Testis (tissue), 2 donors: ENCODE measurements at regions not wholly inside any gene's neighbourhood (a gene's known extent, or its start where the extent isn't known, plus 50 kb on each side); places are given as distances from the start of the nearest gene placed in this dataset.

Experiments used
- DNase-seq: peaks from one replicate; pipeline ENCODE4 v3.0.0-alpha.2; 2019
- H3K27ac ChIP-seq, 2 donors: fragments of 200-600 bp; sonication (generic); one replicate each; pipeline ENCODE4 v1.5.1; 2019
- H3K27me3 ChIP-seq: fragments of 200-600 bp; sonication (generic); one replicate; pipeline ENCODE4 v1.5.1; 2019
- H3K36me3 ChIP-seq: fragments of 200-600 bp; sonication (generic); one replicate; pipeline ENCODE4 v1.5.1; 2017; ENCODE audit warnings: low read depth; ENCODE audit errors: missing control alignments
- H3K4me1 ChIP-seq: fragments of 200-600 bp; sonication (generic); one replicate; pipeline ENCODE4 v1.5.1; 2019
- H3K4me3 ChIP-seq, 2 donors: fragments of 200-600 bp; sonication (generic); one replicate each; pipeline ENCODE4 v1.5.1; 2017 to 2019
- H3K9me3 ChIP-seq: fragments of 200-600 bp; sonication (generic); one replicate; pipeline ENCODE4 v1.5.1; 2017
- CTCF ChIP-seq, 3 experiments: fragments of 450-650 bp in 2 of 3; fragments of 200-600 bp in 1 of 3; sonication (generic) in 1 of 3; IDR thresholded peaks; one replicate each; pipeline ENCODE4 v1.5.1; 2016 to 2019; ENCODE audit warnings: antibody characterized with exemption in 3 of 3, mild to moderate bottlenecking in 2 of 3, moderate library complexity in 1 of 3
- POLR2A ChIP-seq: fragments of 450-650 bp; IDR thresholded peaks from one replicate; pipeline ENCODE4 v1.6.1; 2017; ENCODE audit warnings: antibody characterized with exemption, mild to moderate bottlenecking, moderate library complexity
- WGBS, 2 donors: methylation state at CpG; one replicate each; pipeline ENCODE4 v1.1.5; 2018; 5-methylcytosine and 5-hydroxymethylcytosine counted together
- intact Hi-C: fragments of 100-400 bp; cut with DNase I; formaldehyde crosslinking; loops from one replicate; pipeline ENCODE4 v1.15.1; 2023; ENCODE audit warnings: low total_unique reads

GRCh38 chr1:61618193-61618592, 106.7 kb downstream of the TM2D1 start:
- intact Hi-C loops: no loop called here
- WGBS, 2 donors: 76 to 83% methylated on average over 2 of the region's 2 CpGs

GRCh38 chr1:61616830-61617229, 108.1 kb downstream of the TM2D1 start:
- no peaks in the 10 kb centered on the region for H3K27me3 ChIP-seq
- intact Hi-C loops: no loop called here
- no peak for TF ChIP-seq CTCF (IDR thresholded peaks at IDR 0.05)
- no peak for TF ChIP-seq POLR2A
- H3K27ac ChIP-seq: no peak overlapping the region
- no peaks in the 10 kb centered on the region for H3K36me3 ChIP-seq
- no peaks in the 10 kb centered on the region for H3K9me3 ChIP-seq
- no peaks in the 10 kb centered on the region for H3K4me1 ChIP-seq
- DNase-seq: no peak
- 76 to 82% methylated on average over 3 of the region's 3 CpGs for WGBS, 2 donors
- no peak overlapping the region for H3K4me3 ChIP-seq

More at GRCh38 chr1:61618193-61618592, 106.7 kb downstream of the TM2D1 start:
- Histone ChIP-seq H3K27ac (no peak overlapping the region), H3K4me3 (no peak overlapping the region), H3K36me3 (no peaks in the 10 kb centered on the region), H3K9me3 (no peaks in the 10 kb centered on the region), H3K4me1 (no peaks in the 10 kb centered on the region), H3K27me3 (no peaks in the 10 kb centered on the region)
- no peak for TF ChIP-seq POLR2A
- DNase-seq: no peak

DNA sequence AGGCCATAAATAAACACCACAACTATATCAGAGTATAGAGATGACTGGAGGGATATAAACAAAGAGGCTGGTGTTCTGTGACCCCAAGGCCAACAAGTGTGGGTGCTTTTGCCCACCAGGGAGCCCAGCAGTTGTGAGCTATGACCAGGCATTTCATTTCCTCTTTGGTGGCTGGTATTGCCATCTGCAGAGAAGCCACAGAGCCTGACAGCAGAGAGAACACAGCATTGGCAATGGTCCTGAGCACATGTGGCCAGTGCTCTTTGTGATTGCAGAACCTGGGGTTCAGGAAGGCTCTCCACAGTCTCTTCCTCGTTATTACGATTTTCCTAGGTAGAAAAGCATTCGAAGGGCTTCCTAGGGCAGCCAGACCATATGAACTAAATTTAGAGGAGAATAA, 112.3 kb downstream of the TM2D1 start:
- no peaks in the 10 kb centered on the region for H3K9me3 ChIP-seq
- H3K27ac ChIP-seq: no peak overlapping the region
- H3K4me3 ChIP-seq: no peak overlapping the region
- H3K4me1 ChIP-seq: no peaks in the 10 kb centered on the region
- WGBS, 2 donors: 82 to 84% methylated on average over 3 of the region's 3 CpGs
- DNase-seq: no peak
- TF ChIP-seq CTCF (IDR thresholded peaks at IDR 0.05) (no peak), POLR2A (no peak)
- no peaks in the 10 kb centered on the region for H3K27me3 ChIP-seq
- intact Hi-C loops: no loop called here
- no peaks in the 10 kb centered on the region for H3K36me3 ChIP-seq

DNA sequence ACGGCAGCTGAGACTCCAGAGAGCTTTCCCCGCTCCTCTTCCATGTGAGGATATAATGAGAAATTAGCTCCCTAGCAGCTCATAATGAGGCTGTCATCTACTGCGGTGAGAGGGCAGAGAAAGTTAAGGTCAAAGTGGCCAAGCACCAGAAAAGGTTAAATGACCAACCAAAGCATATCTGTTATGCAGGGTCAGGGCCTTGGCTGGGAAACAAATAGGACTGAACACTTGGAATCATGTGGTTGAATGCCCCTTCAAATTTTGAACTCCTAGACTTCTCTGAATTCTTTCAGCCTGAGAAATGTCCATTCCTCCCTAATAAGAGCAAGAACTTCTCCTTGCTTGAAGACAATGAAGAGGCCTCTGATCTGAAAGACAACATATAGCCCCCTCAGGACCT, 115.9 kb downstream of the TM2D1 start:
- DNase-seq: no peak
- Histone ChIP-seq H3K9me3 (no peaks in the 10 kb centered on the region), H3K4me1 (no peaks in the 10 kb centered on the region), H3K27me3 (no peaks in the 10 kb centered on the region), H3K27ac (no peak overlapping the region), H3K4me3 (no peak overlapping the region), H3K36me3 (no peaks in the 10 kb centered on the region)
- intact Hi-C loops: no loop called here
- WGBS, 2 donors: 70 to 92% methylated on average over 3 of the region's 3 CpGs
- TF ChIP-seq CTCF (IDR thresholded peaks at IDR 0.05) (no peak), POLR2A (no peak)

- Histone ChIP-seq H3K4me1 (no peaks in the 10 kb centered on the region), H3K36me3 (no peaks in the 10 kb centered on the region), H3K27ac (peak overlapping the region in 1 of 2 donors; percentile 37), H3K4me3 (no peak overlapping the region), H3K9me3 (no peaks in the 10 kb centered on the region), H3K27me3 (no peaks in the 10 kb centered on the region)
- TF ChIP-seq CTCF (IDR thresholded peaks at IDR 0.05): no peak
- TF ChIP-seq POLR2A: no peak
- no peak for DNase-seq
- WGBS, 2 donors: 93 to 95% methylated on average over 7 of the region's 7 CpGs
- intact Hi-C loops: no loop called here
These were observed 117.5 kb downstream of the TM2D1 start for GRCh38 chr1:61607448-61607847.
